Motor neuron (in vitro differentiated cells): ENCODE measurements at regions not wholly inside any gene's neighbourhood (a gene's known extent, or its start where the extent isn't known, plus 50 kb on each side); places are given as distances from the start of the nearest gene placed in this dataset.
A peak's percentile ranks its signal among the peaks of the same experiment; 100 is the strongest.

Experiments used
- ATAC-seq, 8 experiments: fragments of 200-7000 bp; cut with Tn5 transposase; replicated peaks in 6 of 8; 2 replicates each; pipeline ENCODE4 v1.8.0; 2021; ENCODE audit warnings: mild to moderate bottlenecking in 8 of 8, moderate library complexity in 8 of 8
- H3K27ac ChIP-seq, 2 donors: fragments of 250-450 bp; sonication (Bioruptor Pico); 2 replicates each; pipeline ENCODE4 v1.9.0; 2021; ENCODE audit warnings: antibody characterized with exemption in 2 of 2, mild to moderate bottlenecking in 2 of 2, moderate library complexity in 1 of 2
- H3K4me1 ChIP-seq, 2 donors: fragments of 250-450 bp; sonication (Bioruptor Pico); replicated peaks in 1 of 2; 2 replicates each; pipeline ENCODE4 v1.6.1; 2021; ENCODE audit warnings: antibody characterized with exemption in 2 of 2, mild to moderate bottlenecking in 2 of 2, moderate library complexity in 1 of 2
- H3K4me3 ChIP-seq, 5 donors: fragments of 250-450 bp; sonication (Bioruptor Pico); 2 replicates each; pipeline ENCODE4 v1.9.0; 2021; ENCODE audit warnings: antibody characterized with exemption in 5 of 5, mild to moderate bottlenecking in 5 of 5, moderate library complexity in 4 of 5
- WGBS, 10 experiments: fragments of 450-650 bp; shearing (Covaris generic); methylation state at CpG; one replicate each; pipeline ENCODE4 v1.0.0; 2022; 5-methylcytosine and 5-hydroxymethylcytosine counted together
- in situ Hi-C, 9 experiments: fragments of 400-800 bp; cut with MboI; loops; one replicate each; pipeline ENCODE4 v1.15.0; 2021; ENCODE audit warnings: low sequenced_read_pairs in 9 of 9, low pct_unique_long_range_greater_than_20kb in 2 of 9; ENCODE audit not compliant: unreplicated experiment in 9 of 9

DNA sequence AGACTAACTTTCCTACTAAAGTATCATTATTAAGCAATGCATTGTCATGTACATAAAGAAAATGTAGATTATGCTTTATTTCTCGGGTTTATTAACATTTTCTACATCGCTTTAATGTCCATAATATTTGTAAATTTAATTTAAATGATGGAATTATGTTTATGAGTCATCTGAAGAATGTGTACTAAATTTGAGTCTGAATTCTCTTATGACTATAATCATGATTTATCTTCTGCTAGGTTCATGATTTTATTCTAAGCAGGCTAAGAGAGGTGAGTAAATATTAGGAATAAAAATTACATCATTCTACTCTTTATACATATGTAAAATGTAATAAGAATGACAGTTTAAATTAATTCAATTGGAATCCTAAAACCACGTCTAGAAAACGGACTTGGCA lies 206.3 kb upstream of the NOL4 start:
- 0 to 82% (median 54%) methylated on average over 2 to 4 of the region's 4 CpGs for WGBS, 10 experiments
- in situ Hi-C loops, result no loop called here
- Histone ChIP-seq H3K4me1 (no peaks in the 10 kb centered on the region), H3K27ac (no peak overlapping the region), H3K4me3 (no peak overlapping the region)
- peak in 2 of 8 experiments; percentile 56 to 88 for ATAC-seq

DNA sequence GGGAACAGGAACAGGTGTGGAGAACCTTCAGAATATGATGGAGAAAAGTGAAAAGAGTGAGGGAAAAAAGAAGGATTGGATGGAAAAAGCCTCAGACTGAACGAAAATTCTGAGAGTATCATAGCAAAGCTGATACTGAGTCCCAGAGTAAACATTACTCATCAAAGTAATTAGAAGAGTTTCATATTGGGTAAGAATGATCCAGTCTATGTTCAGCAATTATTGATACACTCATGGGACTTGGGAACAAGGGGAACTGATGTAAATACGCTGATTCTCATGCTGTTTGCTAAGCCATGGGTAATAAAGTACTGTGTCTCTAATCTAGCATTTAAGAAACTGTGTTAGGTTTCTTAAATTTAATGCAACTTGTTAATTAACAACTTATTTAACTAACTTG lies 219.9 kb upstream of the NOL4 start:
- no peaks in the 10 kb centered on the region for H3K4me1 ChIP-seq
- in situ Hi-C loops, result no loop called here
- H3K4me3 ChIP-seq, result no peak overlapping the region
- H3K27ac ChIP-seq, result no peak overlapping the region
- no peak for ATAC-seq
- 9 to 87% (median 71%) methylated on average over 1 to 2 of the region's 2 CpGs; no CpG with 5 or more reads in 1 of the 10 experiments for WGBS, 10 experiments

DNA sequence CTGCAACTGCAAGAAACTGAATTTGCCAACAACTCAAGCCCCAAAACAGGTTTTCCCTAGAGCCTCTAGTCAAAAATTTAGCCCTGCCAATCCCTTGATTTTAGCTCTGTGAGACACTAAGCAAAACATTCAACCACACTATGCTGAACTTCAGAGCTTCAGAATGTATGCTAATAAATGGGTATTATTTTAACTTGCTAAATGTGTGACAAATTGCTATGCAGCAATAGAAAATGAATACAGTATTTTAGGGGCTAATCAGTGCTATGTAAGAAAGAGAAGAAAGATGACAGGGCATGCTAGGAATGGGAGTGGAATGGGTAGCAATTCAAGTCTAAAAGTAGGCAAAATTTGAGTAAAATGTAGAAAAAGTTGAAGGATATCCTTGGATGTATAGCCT lies 223.9 kb upstream of the NOL4 start:
- in situ Hi-C loops, result no loop called here

DNA sequence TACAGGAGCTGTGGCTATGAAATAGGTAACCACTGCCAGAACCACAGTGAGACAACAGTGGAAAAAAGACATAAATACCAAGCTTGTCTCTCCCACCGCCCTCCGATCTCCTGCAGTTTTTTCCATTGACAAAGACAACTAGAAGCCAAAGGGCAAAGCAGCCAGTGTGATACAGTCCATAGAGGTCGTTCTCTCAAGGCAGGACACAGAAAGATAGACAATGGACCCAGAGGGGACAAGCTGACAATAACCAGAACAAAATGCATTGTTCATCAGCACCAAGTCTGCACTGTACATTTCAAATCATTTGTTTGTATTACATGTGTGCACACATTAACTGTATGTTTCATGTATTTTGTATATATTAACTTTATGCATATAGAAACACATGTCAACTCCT lies 233.0 kb upstream of the NOL4 start:
- no peak for ATAC-seq
- in situ Hi-C loops, result no loop called here
- H3K4me3 ChIP-seq, result no peak overlapping the region
- H3K4me1 ChIP-seq, result no peaks in the 10 kb centered on the region
- H3K27ac ChIP-seq, result no peak overlapping the region
- WGBS, 10 experiments, result 33 to 92% (median 73%) methylated on average over 1 to 3 of the region's 3 CpGs; no CpG with 5 or more reads in 4 of the 10 experiments

More for the DNA sequence above, 223.9 kb upstream of the NOL4 start:
- Histone ChIP-seq H3K27ac (no peak overlapping the region), H3K4me1 (no peaks in the 10 kb centered on the region), H3K4me3 (no peak overlapping the region)
- ATAC-seq, result peak in 3 of 8 experiments; percentile 47 to 81 (median 55)

DNA sequence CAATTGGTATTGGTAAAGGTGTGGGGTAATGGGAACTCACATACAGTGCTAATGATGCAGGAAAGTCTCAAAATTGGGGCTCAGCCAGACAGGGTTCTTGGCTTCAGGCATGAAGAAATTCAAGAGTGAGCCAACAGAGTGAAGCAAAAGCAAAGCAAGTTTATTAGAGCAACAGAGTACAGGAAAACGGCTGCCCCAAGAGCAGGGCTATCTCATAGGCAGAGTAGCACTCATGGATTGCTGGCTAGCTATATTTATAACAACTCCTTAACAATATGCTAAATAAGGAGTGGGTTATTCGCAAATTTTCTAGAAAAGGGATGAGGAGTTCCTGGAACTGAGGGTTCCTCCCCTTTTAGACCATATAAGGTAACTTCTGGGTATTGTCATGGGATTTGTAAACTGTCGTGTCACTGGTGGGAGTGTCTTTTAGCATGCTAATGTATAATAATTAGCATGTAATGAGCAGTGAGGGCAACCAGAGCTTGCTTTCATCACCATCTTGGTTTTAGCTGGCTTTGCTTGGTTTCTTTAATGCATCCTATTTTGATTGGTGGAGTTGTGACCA lies 233.8 kb upstream of the NOL4 start:
- no peak overlapping the region for H3K4me3 ChIP-seq
- in situ Hi-C loops, result no loop called here
- ATAC-seq, result peak in 3 of 8 experiments; percentile 94 to 98 (median 95)
- H3K4me1 ChIP-seq, result no peaks in the 10 kb centered on the region
- WGBS, 10 experiments, result 16 to 100% (median 62%) methylated on average over 1 to 2 of the region's 3 CpGs; no CpG with 5 or more reads in 3 of the 10 experiments
- no peak overlapping the region for H3K27ac ChIP-seq

DNA sequence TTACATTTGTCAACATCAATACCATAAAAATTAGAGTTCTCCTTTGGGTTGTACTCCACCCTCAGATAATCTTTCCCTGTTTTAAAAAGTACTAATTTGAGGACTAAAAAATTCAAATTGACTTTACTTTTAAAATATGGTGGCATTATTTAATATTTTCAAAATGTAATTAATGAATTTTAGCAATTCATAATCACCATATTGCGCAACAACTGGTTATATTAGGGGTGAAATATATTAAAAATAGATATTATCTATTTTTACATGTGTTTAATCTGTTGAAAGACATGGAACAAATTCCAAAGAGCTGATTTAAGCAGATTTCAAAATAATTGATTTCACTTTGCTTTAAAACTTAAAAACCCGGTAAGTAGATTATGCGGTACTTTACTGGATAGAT lies 236.6 kb upstream of the NOL4 start:
- Histone ChIP-seq H3K27ac (no peak overlapping the region), H3K4me3 (no peak overlapping the region), H3K4me1 (no peaks in the 10 kb centered on the region)
- no peak for ATAC-seq
- 63 to 97% (median 88%) methylated on average over 1 to 3 of the region's 3 CpGs for WGBS, 10 experiments
- in situ Hi-C loops, result no loop called here

DNA sequence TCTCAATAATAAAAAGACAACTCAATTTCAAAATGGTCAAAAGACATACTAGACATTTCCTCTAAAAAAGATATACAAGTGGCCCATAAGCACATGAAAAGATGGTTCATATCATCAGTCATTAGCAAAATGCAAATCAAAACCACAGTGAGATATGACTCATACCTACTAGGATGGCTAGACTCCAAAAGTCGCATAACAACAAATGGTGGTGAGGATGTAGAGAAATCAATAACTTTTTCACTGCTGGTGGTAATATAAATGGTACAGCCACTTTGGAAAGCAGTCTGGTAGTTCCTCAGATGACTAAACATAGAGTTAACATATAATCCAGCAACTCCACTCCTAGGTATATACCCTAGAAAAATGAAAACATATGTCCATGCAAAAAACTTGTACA lies 242.3 kb upstream of the NOL4 start:
- in situ Hi-C loops, result no loop called here
- peak in 2 of 8 experiments; percentile 59 to 75 for ATAC-seq
- H3K4me3 ChIP-seq, result no peak overlapping the region
- WGBS, 10 experiments, result 0 to 100% (median 86%) methylated on average over 1 of the region's 1 CpG; no CpG with 5 or more reads in 1 of the 10 experiments
- H3K4me1 ChIP-seq, result no peaks in the 10 kb centered on the region
- no peak overlapping the region for H3K27ac ChIP-seq

DNA sequence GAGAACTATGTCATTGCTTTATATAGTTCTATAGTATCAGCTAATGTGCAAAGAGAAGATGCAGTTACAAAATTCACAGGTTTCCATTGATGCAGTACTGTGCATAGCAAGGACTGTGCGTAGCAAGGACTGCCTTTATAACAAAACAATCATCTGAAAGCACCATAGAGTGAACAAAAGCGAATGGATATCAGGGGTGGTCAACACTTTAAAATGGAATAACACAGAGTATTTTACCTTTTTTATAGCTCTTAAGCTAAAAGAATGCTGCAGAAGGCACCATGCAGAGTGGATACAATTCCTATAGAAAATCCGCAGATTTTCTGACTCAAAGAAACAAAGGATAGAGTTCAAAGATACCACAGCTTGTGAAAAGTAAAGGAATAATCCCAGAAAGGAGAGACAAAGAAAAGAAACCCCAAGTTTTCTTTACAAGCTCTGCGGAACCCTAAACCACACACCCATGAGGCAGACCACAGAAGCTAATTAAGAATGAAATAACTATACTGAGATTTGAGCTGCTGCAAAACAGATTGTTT lies 229.9 kb upstream of the DTNA start:
- H3K4me1 ChIP-seq, result peaks cover 0 to 4% of the 10 kb centered on the region in 2 donors
- 22 to 61% (median 43%) methylated on average over 2 to 4 of the region's 4 CpGs for WGBS, 10 experiments
- ATAC-seq, result no peak
- in situ Hi-C loops, result no loop called here
- no peak overlapping the region for H3K4me3 ChIP-seq
- no peak overlapping the region for H3K27ac ChIP-seq

DNA sequence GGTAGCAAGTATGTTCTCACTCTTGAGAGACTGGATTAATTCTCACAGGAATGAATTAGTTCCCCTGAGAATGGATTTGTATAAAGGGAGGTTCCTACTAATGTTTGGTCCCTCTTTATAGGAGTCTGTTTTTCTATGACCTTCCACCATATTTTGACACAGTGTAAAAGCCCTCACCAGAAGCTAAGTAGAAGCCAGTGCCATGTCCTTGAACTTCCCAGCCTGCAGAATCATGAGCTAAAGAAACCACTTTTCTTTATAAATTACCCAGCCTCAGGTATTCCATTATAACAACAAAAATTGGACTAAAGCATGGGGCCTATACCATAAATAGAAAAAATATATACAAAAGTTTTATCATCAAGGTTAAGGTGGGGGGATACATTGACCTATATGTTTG lies 227.9 kb upstream of the DTNA start:
- Histone ChIP-seq H3K4me3 (no peak overlapping the region), H3K4me1 (peaks cover 0 to 2% of the 10 kb centered on the region in 2 donors), H3K27ac (no peak overlapping the region)
- ATAC-seq, result no peak
- in situ Hi-C loops, result no loop called here

DNA sequence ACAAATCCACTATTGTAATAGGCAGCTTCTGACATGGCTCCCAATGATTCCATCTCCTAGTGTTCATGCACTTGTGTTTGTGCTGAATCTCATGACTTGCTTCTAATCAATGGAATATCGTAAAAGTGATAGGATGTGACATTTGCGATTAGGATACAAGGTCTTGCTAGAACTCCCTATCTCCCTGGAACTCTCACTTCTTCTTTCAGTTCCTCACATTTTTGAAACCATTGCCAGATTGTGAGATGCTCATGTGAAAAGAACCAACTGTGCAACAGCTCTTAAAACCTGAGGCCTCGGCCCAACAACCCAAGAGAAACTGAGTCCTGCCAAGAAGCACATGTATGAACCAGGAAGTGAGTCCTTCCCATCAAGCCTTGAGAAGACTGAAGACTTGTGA lies 226.9 kb upstream of the DTNA start:
- 22 to 100% (median 83%) methylated on average over 2 to 3 of the region's 3 CpGs; no CpG with 5 or more reads in 2 of the 10 experiments for WGBS, 10 experiments
- Histone ChIP-seq H3K4me1 (no peaks in the 10 kb centered on the region), H3K27ac (no peak overlapping the region), H3K4me3 (no peak overlapping the region)
- in situ Hi-C loops, result no loop called here
- ATAC-seq, result no peak

DNA sequence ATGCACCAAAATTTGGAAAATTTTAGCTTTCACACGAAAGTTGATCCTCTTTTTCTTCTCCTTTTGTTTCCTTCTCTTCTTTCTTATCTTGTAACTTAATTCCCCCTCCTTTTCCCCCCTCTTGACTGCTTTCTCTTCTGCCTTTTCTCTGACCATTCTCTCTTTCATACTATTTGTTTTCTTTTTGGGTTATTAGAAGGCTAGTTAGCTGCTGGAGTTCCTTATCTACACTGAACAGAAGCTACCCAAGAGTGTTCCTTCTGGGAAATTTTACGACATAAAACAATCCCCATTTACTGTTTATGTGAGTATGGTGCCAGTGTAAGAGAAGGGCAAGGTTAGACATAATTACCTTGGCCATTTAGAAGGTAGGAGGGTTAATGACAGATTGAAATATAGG lies 218.4 kb upstream of the DTNA start:
- Histone ChIP-seq H3K4me1 (peaks cover 0 to 6% of the 10 kb centered on the region in 2 donors), H3K27ac (no peak overlapping the region), H3K4me3 (no peak overlapping the region)
- 17 to 83% (median 70%) methylated on average over 1 to 2 of the region's 2 CpGs for WGBS, 10 experiments
- in situ Hi-C loops, result no loop called here
- no peak for ATAC-seq

DNA sequence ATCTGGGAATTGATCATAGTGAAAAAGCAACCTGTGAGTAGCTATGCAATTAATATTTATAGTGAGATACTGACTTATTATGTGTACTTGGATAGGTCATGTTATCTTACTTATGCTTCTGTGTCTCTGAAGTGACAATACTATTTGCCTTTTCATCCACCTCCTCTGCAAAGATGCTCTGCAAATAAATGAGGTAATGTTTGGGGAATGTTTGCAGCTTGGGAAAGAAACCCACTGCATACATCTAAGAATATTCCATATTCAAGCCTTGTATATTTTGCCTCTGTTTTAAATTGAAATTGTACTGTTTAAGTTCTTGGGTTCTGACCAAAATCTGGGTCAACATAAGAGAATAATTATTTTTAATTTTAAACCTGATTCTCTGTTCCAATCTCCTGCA lies 217.4 kb upstream of the DTNA start:
- Histone ChIP-seq H3K4me3 (peak overlapping the region; percentile 54 to 77 (median 70)), H3K27ac (peak overlapping the region in 1 of 2 donors; percentile 55), H3K4me1 (peaks cover 0 to 6% of the 10 kb centered on the region in 2 donors)
- in situ Hi-C loops, result no loop called here
- peak in 1 of 8 experiments; percentile 21 for ATAC-seq

DNA sequence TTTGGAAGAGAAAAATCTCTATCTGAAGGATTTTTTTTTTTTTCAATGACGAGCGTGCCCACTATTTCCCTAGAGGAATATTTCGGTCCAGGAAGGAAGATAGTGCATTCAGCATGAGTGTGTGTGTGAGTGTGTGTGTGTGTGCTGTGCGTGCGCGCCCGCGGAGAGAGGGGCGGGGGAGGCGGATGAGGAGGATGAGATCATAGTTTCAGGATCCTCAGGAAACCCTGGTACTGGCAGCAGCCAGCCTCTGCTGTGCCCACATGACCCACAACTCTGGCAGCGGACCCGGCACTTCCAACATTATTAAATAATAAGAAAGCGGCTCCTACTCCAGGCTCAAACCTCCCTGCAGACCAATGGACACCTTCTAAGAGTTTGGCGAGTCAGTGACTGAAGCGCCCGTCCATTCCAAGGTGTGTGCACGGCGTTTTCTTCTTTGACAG lies 217.0 kb upstream of the DTNA start:
- Histone ChIP-seq H3K4me1 (peaks cover 0 to 6% of the 10 kb centered on the region in 2 donors), H3K4me3 (peak overlapping the region; percentile 54 to 77 (median 70)), H3K27ac (peak overlapping the region; percentile 37 to 63)
- in situ Hi-C loops, result no loop called here
- WGBS, 10 experiments, result 0 to 10% (median 0%) methylated on average over 1 to 12 of the region's 18 CpGs; no CpG with 5 or more reads in 1 of the 10 experiments
- ATAC-seq, result peak; percentile 75 to 89 (median 86)
